ENCODE measurements at regions not wholly inside any gene's neighbourhood (a gene's known extent, or its start where the extent isn't known, plus 50 kb on each side); places are given as distances from the start of the nearest gene placed in this dataset.

- TF ChIP-seq CTCF (conservative IDR thresholded peaks at IDR 0.05; ENCODE audit: low read depth in 2 of 2) (no peak), REST (IDR thresholded peaks at IDR 0.05; ENCODE audit: unreplicated experiment) (no peak), JUNB (IDR thresholded peaks at IDR 0.05; ENCODE audit: unreplicated experiment) (no peak), ZNF462 (CRISPR knock-in tag; IDR thresholded peaks at IDR 0.05) (no peak), EZH2 (IDR thresholded peaks at IDR 0.05; ENCODE audit: low read depth, unreplicated experiment) (no peak), CREB1 (CRISPR knock-in tag; IDR thresholded peaks at IDR 0.05; ENCODE audit: low read depth) (no peak), POLR2AphosphoS5 (IDR thresholded peaks at IDR 0.05; ENCODE audit: low read depth) (no peak), ETS1 (IDR thresholded peaks at IDR 0.05) (no peak), NANOG (IDR thresholded peaks at IDR 0.05; ENCODE audit: borderline replicate concordance) (no peak), ZNF114 (CRISPR knock-in tag; IDR thresholded peaks at IDR 0.05) (no peak), EZH2phosphoT487 (IDR thresholded peaks at IDR 0.05; ENCODE audit: unreplicated experiment) (no peak), ZNF331 (CRISPR knock-in tag; IDR thresholded peaks at IDR 0.05; ENCODE audit: low read depth) (no peak)
Observed at GRCh38 chr21:16372586-16372985, 642.8 kb downstream of the USP25 start.

All from GM23338 (cell line).